Gastrocnemius medialis (tissue), 4 donors: ENCODE measurements at regions not wholly inside any gene's neighbourhood (a gene's known extent, or its start where the extent isn't known, plus 50 kb on each side); places are given as distances from the start of the nearest gene placed in this dataset.

Source experiments
- CTCF ChIP-seq, 5 experiments: fragments of 450-650 bp in 3 of 5; fragments of 200-600 bp in 2 of 5; sonication (generic) in 2 of 5; IDR thresholded peaks in 4 of 5; conservative IDR thresholded peaks in 1 of 5; 1 replicate in 4 of 5; 2 replicates in 1 of 5; pipeline ENCODE4 v1.5.1; 2016 to 2019; ENCODE audit warnings: antibody characterized with exemption in 5 of 5, mild to moderate bottlenecking in 3 of 5, moderate library complexity in 3 of 5
- POLR2A ChIP-seq, 2 donors: fragments of 450-650 bp; IDR thresholded peaks; one replicate each; pipeline ENCODE4 v1.6.1; 2017; ENCODE audit warnings: antibody characterized with exemption in 2 of 2, mild to moderate bottlenecking in 2 of 2, moderate library complexity in 2 of 2

DNA sequence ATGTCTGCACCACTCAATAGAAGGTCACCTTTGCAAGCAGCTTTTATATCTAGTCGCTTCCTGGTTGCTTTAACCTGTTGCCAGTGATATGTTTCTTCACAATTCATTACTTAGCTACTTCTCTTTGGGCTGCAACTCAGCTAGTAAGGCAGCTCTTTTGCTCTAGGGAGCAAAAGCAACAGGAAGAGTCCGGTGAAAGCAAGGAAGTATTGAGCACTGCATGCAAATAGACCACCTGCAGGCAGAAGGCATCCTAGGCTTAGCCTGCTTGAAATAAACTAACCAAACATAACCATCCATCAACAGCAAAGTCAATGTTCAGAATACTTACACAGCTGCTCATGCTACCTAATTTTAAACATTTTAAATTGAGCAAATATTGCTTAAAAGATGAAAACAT, 529.2 kb upstream of the LINC00305 start:
- TF ChIP-seq CTCF (IDR thresholded peaks at IDR 0.05 in 4 of 5, conservative IDR thresholded peaks at IDR 0.05 in 1 of 5) (no peak), POLR2A (IDR thresholded peaks at IDR 0.05) (no peak)
